Osteoblast (primary cell): ENCODE measurements at regions not wholly inside any gene's neighbourhood (a gene's known extent, or its start where the extent isn't known, plus 50 kb on each side); places are given as distances from the start of the nearest gene placed in this dataset.

Experiments
- DNase-seq: peaks from one replicate; pipeline ENCODE4 v3.0.0; 2011; ENCODE audit warnings: low spot score, mixed read lengths; ENCODE audit not compliant: insufficient read length; ENCODE audit errors: missing footprints
- H2AFZ ChIP-seq: 2 replicates; pipeline ENCODE4 v1.6.0; 2011; ENCODE audit warnings: mild to moderate bottlenecking, low read length
- H3K27ac ChIP-seq: 2 replicates; pipeline ENCODE4 v1.5.1; 2011; ENCODE audit warnings: mild to moderate bottlenecking, low read depth, low read length, moderate library complexity
- H3K27me3 ChIP-seq: 2 replicates; pipeline ENCODE4 v1.6.0; 2012; ENCODE audit warnings: mild to moderate bottlenecking, control low read depth, inconsistent platforms, low read length, moderate library complexity; ENCODE audit not compliant: insufficient read depth
- H3K36me3 ChIP-seq: 2 replicates; pipeline ENCODE4 v1.5.1; 2011; ENCODE audit warnings: mild to moderate bottlenecking, low read length, control low read depth, moderate library complexity; ENCODE audit not compliant: insufficient read depth
- H3K4me1 ChIP-seq: 2 replicates; pipeline ENCODE4 v1.5.1; 2011; ENCODE audit warnings: mild to moderate bottlenecking, low read length, control low read depth, moderate library complexity; ENCODE audit not compliant: insufficient read depth
- H3K4me2 ChIP-seq: 2 replicates; pipeline ENCODE4 v1.6.0; 2011; ENCODE audit warnings: mild to moderate bottlenecking, low read length; ENCODE audit not compliant: insufficient read depth
- H3K4me3 ChIP-seq: fragments of 200-600 bp; sonication (generic); 3 replicates; pipeline ENCODE4 v1.5.1; 2012; ENCODE audit warnings: mild to moderate bottlenecking, low read length, inconsistent platforms; ENCODE audit not compliant: insufficient read depth
- H3K79me2 ChIP-seq: 2 replicates; pipeline ENCODE4 v1.6.0; 2012; ENCODE audit warnings: mild to moderate bottlenecking, low read length, control low read depth, inconsistent platforms; ENCODE audit not compliant: insufficient read depth
- H3K9me3 ChIP-seq: 2 replicates; pipeline ENCODE4 v1.5.1; 2011; ENCODE audit warnings: low read depth, low read length, control low read depth
- H4K20me1 ChIP-seq: 2 replicates; pipeline ENCODE4 v1.6.0; 2012; ENCODE audit warnings: mild to moderate bottlenecking, low read length, control low read depth; ENCODE audit not compliant: insufficient read depth
- CTCF ChIP-seq: IDR thresholded peaks from 2 replicates; pipeline ENCODE4 v1.5.1; 2011; ENCODE audit warnings: mild to moderate bottlenecking, low read depth, low read length, moderate library complexity; ENCODE audit errors: extremely low read depth

GRCh38 chr1:79122521-79122920 lies 116.0 kb upstream of the ADGRL4 start:
- no peak overlapping the region for H2AFZ ChIP-seq
- H3K9me3 ChIP-seq: no peaks in the 10 kb centered on the region
- no peak for TF ChIP-seq CTCF
- H4K20me1 ChIP-seq: no peaks in the 10 kb centered on the region
- H3K4me3 ChIP-seq: no peak overlapping the region
- no peak overlapping the region for H3K4me2 ChIP-seq
- H3K79me2 ChIP-seq: no peaks in the 10 kb centered on the region
- no peaks in the 10 kb centered on the region for H3K4me1 ChIP-seq
- DNase-seq: no peak
- no peak overlapping the region for H3K27ac ChIP-seq
- no peaks in the 10 kb centered on the region for H3K27me3 ChIP-seq
- no peaks in the 10 kb centered on the region for H3K36me3 ChIP-seq

- no peaks in the 10 kb centered on the region for H3K9me3 ChIP-seq
- no peak overlapping the region for H3K4me3 ChIP-seq
- H3K27me3 ChIP-seq: no peaks in the 10 kb centered on the region
- peak overlapping the region; percentile 31 for H2AFZ ChIP-seq
- TF ChIP-seq CTCF: no peak
- H4K20me1 ChIP-seq: no peaks in the 10 kb centered on the region
- no peaks in the 10 kb centered on the region for H3K79me2 ChIP-seq
- H3K27ac ChIP-seq: no peak overlapping the region
- H3K4me1 ChIP-seq: peaks cover 3% of the 10 kb centered on the region
- no peak overlapping the region for H3K4me2 ChIP-seq
- DNase-seq: peak; percentile 53
- no peaks in the 10 kb centered on the region for H3K36me3 ChIP-seq
Measured at GRCh38 chr1:79117376-79117775, 110.8 kb upstream of the ADGRL4 start.

- peak overlapping the region; percentile 80 for H2AFZ ChIP-seq
- H3K9me3 ChIP-seq: no peaks in the 10 kb centered on the region
- no peak overlapping the region for H3K4me3 ChIP-seq
- TF ChIP-seq CTCF: no peak
- H3K4me2 ChIP-seq: peak overlapping the region; percentile 44
- H3K4me1 ChIP-seq: peaks cover 3% of the 10 kb centered on the region
- DNase-seq: no peak
- H3K36me3 ChIP-seq: no peaks in the 10 kb centered on the region
- no peak overlapping the region for H3K27ac ChIP-seq
- H4K20me1 ChIP-seq: no peaks in the 10 kb centered on the region
- H3K27me3 ChIP-seq: no peaks in the 10 kb centered on the region
- H3K79me2 ChIP-seq: no peaks in the 10 kb centered on the region
Measured at GRCh38 chr1:79113836-79114235, 107.3 kb upstream of the ADGRL4 start.

DNA sequence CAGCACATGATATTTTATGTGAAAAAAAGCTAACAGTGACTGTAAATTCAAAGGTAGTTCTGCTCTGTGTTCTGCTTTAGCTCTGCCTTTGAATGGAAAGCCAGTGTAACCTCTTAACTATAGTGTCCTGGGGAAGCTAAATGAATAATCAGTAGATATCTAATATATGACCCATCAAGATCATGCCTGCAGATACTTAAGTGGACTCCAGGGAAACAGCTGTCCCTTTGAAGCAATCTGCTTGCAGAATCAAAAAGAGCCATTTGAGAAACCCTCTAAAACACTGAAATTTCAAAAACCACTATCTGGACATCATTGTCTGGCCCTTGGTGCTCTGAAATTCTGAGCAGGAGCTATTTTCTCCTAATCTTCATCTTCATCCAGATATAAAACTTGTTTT lies 104.2 kb upstream of the ADGRL4 start:
- Histone ChIP-seq H3K27me3 (no peaks in the 10 kb centered on the region), H3K4me2 (no peak overlapping the region), H3K4me3 (no peak overlapping the region), H3K79me2 (no peaks in the 10 kb centered on the region), H3K4me1 (peaks cover 3% of the 10 kb centered on the region), H3K36me3 (no peaks in the 10 kb centered on the region), H3K27ac (no peak overlapping the region), H2AFZ (no peak overlapping the region), H4K20me1 (no peaks in the 10 kb centered on the region), H3K9me3 (no peaks in the 10 kb centered on the region)
- no peak for DNase-seq
- no peak for TF ChIP-seq CTCF
